NCI-H2196 treated with DMSO at 0.1 percent for 48 hours (cell line): ENCODE measurements at regions not wholly inside any gene's neighbourhood (a gene's known extent, or its start where the extent isn't known, plus 50 kb on each side); places are given as distances from the start of the nearest gene placed in this dataset.
"Not testable (repeated sequence)": the region's sequence is repeated elsewhere in the genome, so short reads cannot be mapped to it uniquely, and the experiment has no call there.

ENCODE experiments used
- DNase-seq: peaks from one replicate; lab custom pipeline; 2025; ENCODE audit not compliant: unreplicated experiment; lab: John Stamatoyannopoulos, UW

DNA sequence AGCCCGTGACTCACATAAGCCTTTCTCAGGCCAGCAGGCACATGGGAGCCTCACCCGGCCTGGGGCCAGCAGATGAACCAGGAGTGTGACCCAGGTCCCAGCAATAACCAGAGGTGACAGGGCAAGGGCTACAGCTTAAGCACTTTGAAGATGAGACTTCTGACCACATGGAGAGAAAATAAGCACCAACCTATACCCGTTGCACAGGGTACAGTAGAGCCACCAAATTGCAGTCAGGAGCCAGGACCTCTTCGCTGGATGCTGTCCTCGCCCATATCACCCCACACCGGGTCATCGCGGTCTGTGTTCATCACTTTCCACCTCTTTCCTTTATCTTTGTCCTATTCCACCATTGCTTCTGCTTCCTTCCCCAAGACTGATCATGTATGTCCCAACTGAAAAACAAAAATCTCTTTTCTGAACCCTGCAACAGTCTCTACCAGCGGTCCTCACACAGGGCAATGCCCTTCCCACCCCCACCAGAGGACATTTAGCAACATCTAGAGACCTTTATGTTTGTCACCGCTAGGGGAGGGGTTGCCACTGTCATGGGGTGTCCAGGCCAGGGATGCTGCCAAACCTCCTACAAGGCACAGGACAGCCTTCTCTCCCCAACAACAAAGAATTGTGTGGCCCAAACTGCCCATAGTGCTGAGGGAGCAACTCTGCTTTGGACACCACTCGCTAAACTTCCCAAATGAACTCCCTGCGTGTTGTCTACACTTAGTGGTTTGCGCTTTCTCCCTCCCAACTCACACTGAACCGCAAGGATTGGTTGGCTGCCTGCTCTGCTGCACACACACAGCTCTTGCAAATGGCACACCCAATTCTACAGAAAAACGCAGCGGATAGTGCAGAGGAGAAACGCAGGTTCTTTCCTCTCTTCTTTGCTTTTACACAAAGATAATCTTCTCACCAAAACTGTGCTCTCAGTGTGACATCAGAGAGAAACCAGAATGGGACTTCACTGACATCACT, 219.4 kb upstream of the FRG1 start:
- DNase-seq = not testable (repeated sequence)

DNA sequence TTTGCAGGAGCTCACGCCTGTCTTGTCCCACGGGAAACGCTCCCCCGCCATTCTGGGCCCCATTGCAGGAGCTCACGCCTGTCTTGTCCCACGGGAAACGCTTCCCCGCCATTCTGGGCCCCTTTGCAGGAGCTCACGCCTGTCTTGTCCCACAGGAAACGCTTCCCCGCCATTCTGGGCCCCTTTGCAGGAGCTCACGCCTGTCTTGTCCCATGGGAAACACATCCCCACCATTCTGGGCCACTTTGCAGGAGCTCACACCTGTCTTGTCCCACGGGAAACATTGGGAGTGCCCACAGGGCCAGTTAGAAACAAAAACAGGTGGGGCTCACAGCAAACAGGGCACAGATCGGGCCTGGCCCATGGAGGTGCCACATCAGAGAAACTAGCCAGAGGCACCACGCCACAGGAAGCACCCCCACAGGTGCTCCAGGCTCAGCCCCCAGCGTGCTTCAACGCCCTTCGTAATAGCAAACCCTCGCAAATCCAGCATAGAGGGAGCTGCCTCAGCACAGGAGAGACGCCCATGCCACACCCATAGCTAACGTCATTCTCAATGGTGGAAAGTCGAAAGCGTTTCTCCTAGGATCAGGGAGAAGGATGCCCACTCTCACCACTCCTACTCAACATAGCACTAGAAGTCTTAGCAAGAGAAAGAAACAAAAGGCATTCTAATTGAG, 218.2 kb upstream of the FRG1 start:
- DNase-seq = not testable (repeated sequence)

DNA sequence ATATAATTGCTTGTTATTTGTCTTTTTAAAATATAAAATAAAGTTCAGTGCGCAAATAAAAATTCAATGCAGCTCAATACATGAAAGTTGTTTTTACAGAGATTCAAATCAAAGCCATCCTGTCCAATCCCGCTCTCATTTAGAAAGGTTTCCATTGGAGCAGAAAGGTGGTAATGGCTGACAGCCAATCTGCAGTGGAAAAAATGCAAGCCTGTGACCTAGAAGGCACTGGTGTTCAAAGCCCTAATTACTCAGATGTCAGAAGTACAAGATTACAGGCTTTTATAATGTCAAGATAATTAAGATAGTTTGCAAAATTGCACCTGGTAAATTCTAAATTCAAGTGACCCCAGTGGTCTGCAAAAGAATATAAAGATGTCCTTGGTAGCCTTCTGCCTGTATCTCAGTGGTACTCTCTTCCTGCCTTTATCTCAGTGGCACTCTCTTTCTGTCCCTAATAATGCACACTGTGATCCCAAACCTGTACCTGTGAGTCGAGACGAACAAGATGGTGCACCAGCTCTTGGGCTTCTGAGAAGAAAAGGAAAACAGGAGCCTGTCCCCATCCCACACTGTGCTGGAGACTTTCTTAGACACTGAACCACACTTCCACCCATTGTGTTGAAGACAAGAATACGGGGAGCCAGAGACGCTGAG, 212.6 kb upstream of the FRG1 start:
- not testable (repeated sequence) for DNase-seq

DNA sequence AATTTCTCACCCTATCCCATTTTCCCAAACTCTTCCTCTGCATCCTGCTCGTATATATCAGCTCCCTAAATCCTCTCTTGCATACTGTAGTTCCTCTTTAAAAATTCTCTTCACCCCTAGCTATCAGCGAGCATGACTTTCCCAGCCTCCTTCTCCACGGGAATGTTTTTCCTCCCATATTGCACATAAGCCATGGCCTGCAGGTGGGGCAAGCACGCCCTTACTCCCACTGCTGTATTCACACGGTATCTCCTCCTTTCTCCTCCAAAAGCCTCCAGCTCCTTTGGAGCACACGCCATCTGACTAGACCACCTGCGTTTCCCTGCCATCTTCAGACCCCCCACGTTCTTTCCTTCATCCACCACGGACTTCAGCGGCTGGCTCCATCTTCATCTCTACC, 208.7 kb upstream of the FRG1 start:
- not testable (repeated sequence) for DNase-seq

DNA sequence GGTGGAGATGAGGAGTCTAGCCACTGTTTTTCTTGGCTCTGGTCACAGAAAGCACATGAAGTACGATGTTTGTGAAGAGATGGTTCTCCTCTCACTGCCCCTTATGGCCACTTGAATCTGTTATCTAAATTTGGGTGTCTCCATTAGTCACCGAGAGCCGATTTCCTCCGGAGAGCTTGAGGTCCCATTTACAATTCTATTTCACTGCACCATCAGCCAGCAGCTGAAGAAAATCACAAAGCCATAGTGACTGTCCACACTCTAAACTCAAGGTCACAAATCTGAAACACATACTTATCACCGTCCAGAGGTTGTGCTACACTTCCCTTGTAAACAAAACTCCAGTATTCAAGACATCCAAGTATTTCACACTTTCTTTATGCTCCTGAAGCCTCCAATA, 207.2 kb upstream of the FRG1 start:
- DNase-seq = not testable (repeated sequence)

DNA sequence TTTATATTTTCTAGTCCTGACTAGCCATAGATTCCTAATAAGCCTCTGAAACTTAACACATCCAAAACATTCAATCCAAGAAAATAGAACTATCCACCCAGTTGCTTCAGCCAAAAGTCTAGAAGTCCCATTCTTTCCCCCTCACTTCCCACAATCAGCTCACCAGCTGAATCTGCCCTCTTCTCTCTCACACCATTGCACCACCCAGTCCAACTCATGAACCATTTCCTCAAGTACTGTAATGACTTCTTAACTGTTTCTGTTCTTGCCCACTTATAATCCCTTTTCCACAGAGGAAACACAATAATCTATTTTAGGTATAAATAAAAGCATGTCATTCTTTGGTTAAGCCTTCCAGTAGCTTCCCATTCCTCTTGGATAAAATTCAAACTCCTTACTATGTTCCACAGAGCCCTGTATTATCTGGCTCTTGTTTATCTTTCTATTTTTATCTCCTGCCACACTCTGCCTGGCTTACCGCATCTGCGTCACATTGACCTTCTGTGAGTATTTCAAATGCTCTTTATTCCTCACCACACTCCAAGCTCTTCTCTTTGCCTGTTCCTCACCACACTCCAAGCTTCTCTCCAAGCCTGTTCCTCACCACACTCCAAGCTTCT, 205.9 kb upstream of the FRG1 start:
- not testable (repeated sequence) for DNase-seq

DNA sequence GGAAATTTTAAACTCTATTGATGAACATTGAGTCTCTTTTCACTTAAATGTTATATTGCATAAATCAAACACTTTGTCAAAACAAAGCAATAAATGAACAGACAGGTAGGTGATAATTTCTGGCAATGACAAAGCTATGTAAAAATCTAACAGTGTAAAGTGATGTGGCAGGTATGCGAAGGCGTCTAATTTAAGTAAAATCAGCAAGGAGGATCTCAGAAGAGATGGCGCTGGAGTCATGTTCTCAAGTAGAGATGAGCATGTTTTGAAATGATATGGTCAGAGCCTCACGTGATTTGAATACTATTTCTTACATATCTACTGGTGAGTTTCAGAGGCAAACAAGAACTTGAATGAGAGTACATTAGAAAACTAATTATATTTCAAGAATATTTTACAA, 204.0 kb upstream of the FRG1 start:
- DNase-seq = not testable (repeated sequence)

DNA sequence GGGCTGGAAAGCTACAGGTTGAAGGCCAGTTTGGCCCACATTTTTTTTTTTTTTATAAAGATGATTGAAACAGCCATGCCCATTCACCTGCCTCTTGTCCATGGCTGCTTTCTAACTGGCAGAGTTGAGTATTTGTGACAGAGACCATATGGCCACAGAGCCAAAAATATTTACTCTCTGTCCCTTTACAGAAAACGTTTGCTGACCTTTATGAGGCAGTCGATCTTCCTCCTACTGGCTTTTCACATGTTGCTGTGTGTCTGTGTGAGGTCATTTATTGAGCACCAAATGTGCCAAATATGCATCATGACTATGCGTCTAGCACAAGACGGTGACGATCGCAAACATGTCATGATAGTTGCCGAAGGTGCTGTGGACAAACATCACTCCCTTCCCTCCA, 200.6 kb upstream of the FRG1 start:
- DNase-seq = not testable (repeated sequence)

DNA sequence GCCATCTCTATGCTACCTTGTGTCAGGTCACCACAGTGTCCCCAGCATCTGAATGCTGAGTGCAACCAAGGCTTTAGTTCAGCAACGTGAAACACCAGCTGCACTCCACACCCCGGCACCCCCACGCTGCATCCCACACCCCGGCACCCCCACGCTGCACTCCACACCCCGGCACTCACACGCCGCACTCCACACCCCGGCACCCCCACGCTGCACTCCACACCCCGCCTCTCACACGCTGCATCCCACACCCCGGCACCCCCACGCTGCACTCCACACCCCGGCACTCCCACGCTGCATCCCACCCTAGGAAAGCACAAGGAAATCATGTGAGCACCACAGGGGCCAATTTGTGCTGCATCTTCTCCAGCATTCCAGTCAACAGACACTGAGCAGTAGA, 199.8 kb upstream of the FRG1 start:
- DNase-seq = no peak

DNA sequence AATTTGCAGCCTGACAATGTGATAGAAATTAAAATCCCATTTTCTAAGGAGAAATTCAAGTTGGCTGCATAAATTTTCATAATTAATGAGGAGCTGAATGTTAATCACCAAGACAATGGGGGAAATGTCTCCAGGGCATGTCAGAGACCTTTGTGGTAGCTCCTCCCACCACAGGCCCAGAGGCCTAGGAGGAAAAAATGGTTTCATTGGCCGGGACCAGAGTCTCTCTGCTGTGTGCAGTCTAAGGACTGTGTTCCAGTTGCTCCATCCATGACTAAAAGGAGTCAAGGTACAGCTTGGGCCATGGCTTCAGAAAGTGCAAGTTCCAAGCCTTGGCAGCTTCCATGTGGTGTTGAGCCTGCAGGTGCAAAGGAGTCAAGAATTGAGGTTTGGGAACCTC, 187.6 kb upstream of the FRG1 start:
- DNase-seq = not testable (repeated sequence)

DNA sequence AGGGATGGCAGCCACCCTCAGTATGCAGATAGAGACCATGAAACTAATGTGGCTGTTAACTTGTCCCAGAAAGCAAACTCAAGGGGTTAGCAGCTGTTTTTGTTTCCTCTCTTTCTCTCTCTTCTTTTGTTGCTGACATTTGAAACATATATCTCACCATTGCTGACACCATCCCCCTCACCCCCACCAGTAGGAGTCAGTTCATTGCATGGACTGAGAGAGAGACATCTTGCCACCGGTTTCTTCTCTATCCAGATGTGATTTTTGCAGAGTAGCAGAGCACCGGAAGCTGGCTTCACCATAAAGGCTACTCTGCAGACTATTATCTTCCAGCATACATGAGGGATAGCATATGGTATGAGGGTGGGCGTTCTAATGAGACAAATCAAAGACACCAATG, 177.1 kb upstream of the FRG1 start:
- DNase-seq = no peak

DNA sequence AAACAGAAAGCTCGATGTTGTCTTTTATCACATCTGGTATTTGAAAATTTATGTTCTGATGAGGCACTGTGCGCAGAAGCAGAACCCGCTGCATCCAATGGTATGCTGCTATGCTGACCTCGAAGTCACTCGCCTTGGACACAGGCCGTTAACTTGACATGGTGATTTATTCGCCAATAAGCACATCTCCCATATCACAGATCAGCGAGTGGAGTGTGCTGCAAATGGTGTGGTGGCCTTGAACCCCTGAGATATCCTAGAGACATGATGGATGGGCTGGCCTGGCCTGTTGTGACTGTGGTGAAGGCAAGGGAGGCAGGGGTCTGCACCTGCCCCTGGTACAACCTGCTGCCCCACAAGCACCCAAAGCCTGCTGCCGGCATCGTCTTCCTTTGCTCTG, 175.4 kb upstream of the FRG1 start:
- DNase-seq = no peak

DNA sequence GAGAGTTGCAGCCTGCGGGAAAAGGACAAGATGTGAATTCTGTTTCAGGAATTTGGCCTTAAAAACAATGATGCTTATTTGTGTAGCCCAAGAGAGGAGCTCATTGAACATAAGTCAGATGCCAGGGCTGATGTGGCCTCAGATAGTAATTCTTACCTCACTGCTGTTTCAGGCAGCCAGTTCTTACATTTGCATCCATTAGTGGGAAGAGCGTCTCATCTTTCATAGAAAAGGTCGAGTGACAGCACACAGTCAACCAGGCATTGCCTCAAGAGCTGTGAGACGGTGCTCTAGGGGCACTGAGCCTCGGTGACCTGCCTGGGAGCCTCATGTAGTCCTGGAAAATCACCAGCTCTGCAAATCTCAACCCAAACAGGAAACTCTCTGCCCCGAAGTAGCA, 174.9 kb upstream of the FRG1 start:
- DNase-seq = no peak

DNA sequence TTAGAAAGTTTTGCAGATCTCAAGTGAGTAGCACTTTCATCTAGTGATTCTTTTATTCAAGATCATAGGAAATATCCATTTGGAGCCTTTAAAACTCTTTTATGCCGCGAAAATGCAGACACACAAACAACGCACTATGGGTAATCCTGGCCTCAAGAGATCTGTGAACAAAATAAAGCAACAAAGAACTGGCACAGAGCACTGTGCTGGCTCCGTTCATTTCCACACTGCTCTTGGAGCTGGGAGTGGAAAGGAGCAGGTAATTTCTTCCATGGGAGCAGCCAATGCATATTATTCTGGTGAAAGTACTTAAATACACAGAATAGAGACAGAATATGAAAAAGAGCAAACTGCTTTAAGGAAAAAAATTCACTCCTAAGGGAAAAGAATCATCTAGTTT, 172.7 kb upstream of the FRG1 start:
- no peak for DNase-seq

DNA sequence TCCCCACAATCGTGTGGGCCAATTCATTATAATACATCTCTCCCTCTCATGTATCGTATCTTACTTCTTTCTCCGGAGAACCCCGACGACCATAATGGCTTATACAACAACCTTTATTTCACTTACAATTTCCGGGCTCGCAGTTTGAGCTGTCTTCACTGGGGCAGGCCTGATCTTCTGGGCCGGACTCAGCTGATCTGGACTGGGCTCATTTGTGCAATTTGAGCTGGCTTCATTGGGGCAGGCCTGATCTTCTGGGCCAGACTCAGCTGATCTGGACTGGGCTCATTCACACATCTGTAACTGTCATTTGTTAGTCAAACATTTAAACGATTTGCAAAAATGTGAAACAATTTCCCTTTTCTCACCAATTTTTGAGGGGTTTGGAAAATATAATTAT, 171.5 kb upstream of the FRG1 start:
- DNase-seq = no peak

DNA sequence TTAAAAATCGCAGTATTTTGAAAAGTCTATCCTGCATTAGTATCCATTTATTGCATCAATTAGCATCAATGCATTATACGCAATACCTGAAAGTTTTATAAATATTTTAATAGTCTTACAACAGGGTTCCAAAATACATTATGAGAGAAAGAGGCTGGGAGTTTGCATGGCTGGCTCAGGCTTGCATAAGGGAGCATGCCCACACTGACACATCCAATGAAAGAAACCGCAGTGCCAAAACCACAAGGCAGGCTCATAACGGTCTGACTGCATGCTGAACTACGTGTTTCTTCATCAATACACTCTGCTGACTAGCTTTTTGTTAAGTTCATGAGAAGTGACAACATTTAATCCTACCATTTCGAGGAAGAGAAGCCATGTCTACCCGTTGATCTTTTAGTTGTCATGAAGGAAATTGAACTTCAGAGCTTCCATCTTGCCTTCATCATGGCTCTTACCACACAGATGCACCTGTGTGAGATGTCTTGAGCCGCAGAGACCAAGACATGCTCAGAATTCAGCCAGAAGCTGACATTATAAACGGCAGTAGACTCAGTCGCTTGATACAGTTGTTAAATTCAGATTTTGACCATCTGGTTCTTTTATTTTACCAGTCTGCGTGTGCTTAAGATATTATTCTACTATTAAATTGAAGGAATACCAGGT, 168.8 kb upstream of the FRG1 start:
- DNase-seq = no peak

DNA sequence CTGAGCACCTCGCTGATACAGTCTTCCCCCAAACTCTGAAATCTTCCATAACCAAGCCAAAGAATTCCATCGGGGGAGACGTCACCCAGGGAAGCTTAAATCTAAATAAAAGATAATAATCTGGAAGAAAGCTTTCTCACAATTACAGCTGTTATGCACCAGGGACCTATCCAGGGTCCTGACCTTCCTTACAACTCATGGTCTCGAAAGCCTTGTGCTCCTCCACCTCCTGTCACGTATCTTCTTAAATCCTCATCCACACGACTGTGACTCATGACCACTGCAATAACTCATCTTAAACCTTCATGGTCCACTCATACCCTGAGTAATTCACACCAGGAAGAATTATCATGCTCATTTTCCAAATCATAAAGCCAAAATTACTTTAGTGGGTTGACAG, 166.8 kb upstream of the FRG1 start:
- no peak for DNase-seq

DNA sequence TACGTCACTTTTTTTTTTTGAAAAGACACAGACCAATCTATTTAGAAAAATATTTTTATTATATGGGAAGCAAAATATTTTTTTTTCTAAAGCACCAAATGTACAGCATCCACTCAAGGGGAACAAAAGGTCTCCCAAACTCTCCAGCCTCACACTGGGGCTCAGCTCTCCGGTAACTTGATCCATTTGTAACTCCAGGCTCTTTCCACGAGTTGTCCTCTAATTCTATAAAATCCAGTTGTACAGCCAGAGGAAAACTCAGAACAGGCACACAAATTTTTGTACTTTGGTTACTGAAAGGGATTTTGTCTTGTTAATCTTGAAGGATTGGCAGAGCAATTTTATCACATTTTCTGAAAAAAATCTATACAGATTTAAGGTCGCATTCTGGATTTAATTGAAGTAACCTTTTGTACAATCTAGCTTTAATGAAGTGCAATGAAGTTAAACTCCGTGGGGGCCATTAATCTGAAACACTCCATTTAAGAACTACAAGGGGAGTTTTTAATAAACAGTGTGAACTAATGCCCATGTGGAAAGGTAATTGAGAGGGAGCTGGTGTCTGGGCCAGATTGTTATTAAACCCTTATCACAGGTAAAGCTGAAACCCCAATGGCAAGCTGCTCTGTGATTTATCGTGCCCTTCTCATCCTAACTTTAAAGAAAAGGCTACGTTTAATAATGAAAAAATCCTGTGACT, 161.2 kb upstream of the FRG1 start:
- DNase-seq = no peak

DNA sequence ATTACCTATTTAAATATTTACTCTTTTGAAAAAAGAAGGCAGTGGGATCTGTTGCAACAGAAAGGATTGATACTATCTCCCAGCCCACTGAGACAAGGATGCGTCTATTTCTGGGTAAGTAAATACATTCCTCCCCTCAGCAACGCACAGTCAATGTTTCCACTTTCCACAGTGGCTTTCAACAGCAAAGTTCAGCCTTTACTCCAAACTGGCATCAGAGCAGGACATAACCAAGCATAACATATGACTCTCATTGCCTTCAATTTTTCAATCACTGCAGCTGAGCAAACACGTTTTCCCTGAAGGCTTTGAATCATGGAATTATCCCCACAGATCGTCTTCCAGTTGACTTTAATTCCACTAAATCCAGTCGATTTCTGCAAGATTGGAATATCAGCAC, 160.3 kb upstream of the FRG1 start:
- no peak for DNase-seq

DNA sequence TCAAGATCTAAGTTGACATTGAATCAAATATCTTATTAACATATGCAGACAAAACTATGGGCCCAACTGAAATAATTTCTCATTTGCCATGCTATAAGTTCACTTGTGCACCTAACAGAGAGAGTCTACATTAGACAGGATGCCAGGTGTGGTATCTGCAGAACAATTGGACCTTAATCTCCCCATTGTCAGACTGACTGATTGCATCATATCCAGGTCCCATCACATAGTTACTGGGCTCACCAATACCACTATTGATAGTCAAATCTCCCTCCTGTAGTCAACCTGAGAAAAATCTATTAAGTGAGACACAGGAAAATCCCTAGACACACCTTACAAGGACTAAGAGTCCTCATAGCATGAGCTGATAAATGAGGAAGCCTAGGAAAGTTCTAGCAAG, 156.0 kb upstream of the FRG1 start:
- DNase-seq = no peak
